AG09309 (cell line): ENCODE measurements at regions not wholly inside any gene's neighbourhood (a gene's known extent, or its start where the extent isn't known, plus 50 kb on each side); places are given as distances from the start of the nearest gene placed in this dataset.
"Not testable (repeated sequence)": the region's sequence is repeated elsewhere in the genome, so short reads cannot be mapped to it uniquely, and the experiment has no call there.

ENCODE experiments used
- DNase-seq: peaks from one replicate; pipeline ENCODE4 v3.0.0-alpha.2; 2010; ENCODE audit warnings: low read depth
- H3K4me3 ChIP-seq: 2 replicates; pipeline ENCODE4 v1.5.1; 2011; ENCODE audit warnings: mild to moderate bottlenecking, low read depth, low read length, moderate library complexity; ENCODE audit not compliant: control insufficient read depth
- TF ChIP-seq, protein P1 (sequence below): IDR thresholded peaks from 2 replicates; pipeline ENCODE4 v1.5.1; 2011; ENCODE audit warnings: mild to moderate bottlenecking, low read depth, low read length, inconsistent platforms; ENCODE audit not compliant: insufficient read depth, control insufficient read depth; ENCODE audit errors: missing control alignments

- no peak overlapping the region for H3K4me3 ChIP-seq
- TF ChIP-seq, protein P1, sequence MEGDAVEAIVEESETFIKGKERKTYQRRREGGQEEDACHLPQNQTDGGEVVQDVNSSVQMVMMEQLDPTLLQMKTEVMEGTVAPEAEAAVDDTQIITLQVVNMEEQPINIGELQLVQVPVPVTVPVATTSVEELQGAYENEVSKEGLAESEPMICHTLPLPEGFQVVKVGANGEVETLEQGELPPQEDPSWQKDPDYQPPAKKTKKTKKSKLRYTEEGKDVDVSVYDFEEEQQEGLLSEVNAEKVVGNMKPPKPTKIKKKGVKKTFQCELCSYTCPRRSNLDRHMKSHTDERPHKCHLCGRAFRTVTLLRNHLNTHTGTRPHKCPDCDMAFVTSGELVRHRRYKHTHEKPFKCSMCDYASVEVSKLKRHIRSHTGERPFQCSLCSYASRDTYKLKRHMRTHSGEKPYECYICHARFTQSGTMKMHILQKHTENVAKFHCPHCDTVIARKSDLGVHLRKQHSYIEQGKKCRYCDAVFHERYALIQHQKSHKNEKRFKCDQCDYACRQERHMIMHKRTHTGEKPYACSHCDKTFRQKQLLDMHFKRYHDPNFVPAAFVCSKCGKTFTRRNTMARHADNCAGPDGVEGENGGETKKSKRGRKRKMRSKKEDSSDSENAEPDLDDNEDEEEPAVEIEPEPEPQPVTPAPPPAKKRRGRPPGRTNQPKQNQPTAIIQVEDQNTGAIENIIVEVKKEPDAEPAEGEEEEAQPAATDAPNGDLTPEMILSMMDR: no peak
Measured at GRCh38 chr1:166738873-166739272, 100.4 kb upstream of the POGK start.

GRCh38 chr1:166740668-166741276 is 98.5 kb upstream of the POGK start:
- no peak for DNase-seq
- TF ChIP-seq, protein P1: no peak
- no peak overlapping the region for H3K4me3 ChIP-seq

More at GRCh38 chr1:166738873-166739272, 100.4 kb upstream of the POGK start:
- no peak for DNase-seq

GRCh38 chr1:166763318-166763717 is 76.0 kb upstream of the POGK start:
- no peak for DNase-seq
- TF ChIP-seq, protein P1: no peak
- H3K4me3 ChIP-seq: no peak overlapping the region

DNA sequence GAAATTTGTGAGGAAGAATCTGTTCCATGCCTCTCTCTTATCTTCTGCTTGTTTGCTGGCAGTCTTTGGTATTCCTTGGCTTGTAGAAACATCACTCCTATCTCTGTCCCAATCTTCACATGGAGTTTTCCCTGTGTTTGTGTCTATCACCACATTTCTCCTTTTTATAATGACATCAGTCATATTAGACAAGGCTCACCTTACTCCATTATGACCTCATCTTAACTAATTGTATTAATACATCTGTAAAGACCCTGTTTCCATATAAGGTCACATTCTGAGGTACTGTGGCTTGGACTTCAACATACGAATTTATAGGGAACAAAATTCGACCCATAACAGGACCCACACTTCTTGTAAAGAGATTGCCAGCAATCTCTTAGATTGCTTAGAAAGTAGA is 72.3 kb upstream of the POGK start:
- TF ChIP-seq, protein P1: no peak
- DNase-seq: no peak
- H3K4me3 ChIP-seq: no peak overlapping the region

- not testable (repeated sequence) for DNase-seq, H3K4me3 ChIP-seq
Measured at GRCh38 chr1:166784646-166785045, 54.6 kb upstream of the POGK start.

- no peak for DNase-seq
- TF ChIP-seq, protein P1: no peak
- no peak overlapping the region for H3K4me3 ChIP-seq
Measured at GRCh38 chr1:166785987-166786386, 53.3 kb upstream of the POGK start.

DNA sequence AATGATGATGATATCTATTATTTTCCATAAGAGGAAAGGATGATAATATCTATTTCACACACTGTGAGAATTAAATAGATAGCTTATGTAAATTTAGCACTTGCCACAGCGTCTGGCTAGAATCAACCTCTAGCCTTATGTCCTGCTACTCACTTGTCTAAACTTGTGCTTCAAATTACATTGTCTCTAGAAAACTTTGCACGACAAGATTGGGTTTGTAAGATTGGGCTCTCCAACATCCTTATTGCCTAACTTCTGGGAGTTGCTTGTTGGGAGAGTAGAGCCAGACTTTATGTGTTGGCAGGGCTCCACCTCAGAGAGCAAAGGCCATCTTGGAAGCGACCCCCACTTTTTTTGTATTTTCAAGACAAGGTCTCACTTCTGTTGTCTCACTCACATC is 50.0 kb upstream of the POGK start:
- no peak overlapping the region for H3K4me3 ChIP-seq
- TF ChIP-seq, protein P1: no peak
- DNase-seq: no peak
